ENCODE measurements at regions not wholly inside any gene's neighbourhood (a gene's known extent, or its start where the extent isn't known, plus 50 kb on each side); places are given as distances from the start of the nearest gene placed in this dataset.

GRCh38 chr7:68684246-68684839, 913.9 kb upstream of the AUTS2 start:
- no peak for TF ChIP-seq ZNF114 (CRISPR knock-in tag; IDR thresholded peaks at IDR 0.05)
- no peak for TF ChIP-seq JUNB (IDR thresholded peaks at IDR 0.05; ENCODE audit: unreplicated experiment)
- no peak for TF ChIP-seq CTCF (conservative IDR thresholded peaks at IDR 0.05; ENCODE audit: low read depth in 2 of 2)
